Loucy (cell line): ENCODE measurements at regions not wholly inside any gene's neighbourhood (a gene's known extent, or its start where the extent isn't known, plus 50 kb on each side); places are given as distances from the start of the nearest gene placed in this dataset.

Source experiments
- H2AFZ ChIP-seq: fragments of 200-600 bp; sonication (generic); 2 replicates; pipeline ENCODE4 v1.6.0; 2016; ENCODE audit warnings: antibody characterized with exemption, mild to moderate bottlenecking, low read length, moderate library complexity
- H3F3A ChIP-seq: fragments of 200-600 bp; 2 replicates; pipeline ENCODE4 v1.6.0; 2016; ENCODE audit warnings: antibody characterized with exemption, low read depth, mild to moderate bottlenecking
- H3K27me3 ChIP-seq: fragments of 200-600 bp; sonication (generic); 2 replicates; pipeline ENCODE4 v1.6.1; 2014; ENCODE audit warnings: low read length, mild to moderate bottlenecking; ENCODE audit not compliant: insufficient read depth, poor library complexity, severe bottlenecking
- H3K36me3 ChIP-seq: fragments of 200-600 bp; sonication (generic); 2 replicates; pipeline ENCODE4 v1.6.1; 2016; ENCODE audit warnings: low read length; ENCODE audit not compliant: insufficient read depth
- H3K4me1 ChIP-seq: fragments of 200-600 bp; sonication (generic); 2 replicates; pipeline ENCODE4 v1.5.1; 2014; ENCODE audit warnings: low read length, mild to moderate bottlenecking; ENCODE audit not compliant: insufficient read depth, poor library complexity, severe bottlenecking
- H3K4me2 ChIP-seq: fragments of 200-600 bp; sonication (generic); 2 replicates; pipeline ENCODE4 v1.6.0; 2014; ENCODE audit warnings: antibody characterized with exemption, low read length, low read depth, mild to moderate bottlenecking; ENCODE audit not compliant: poor library complexity, severe bottlenecking
- H3K4me3 ChIP-seq: fragments of 200-600 bp; sonication (generic); 2 replicates; pipeline ENCODE4 v1.5.1; 2014; ENCODE audit warnings: low read length, mild to moderate bottlenecking, mixed read lengths; ENCODE audit not compliant: poor library complexity, severe bottlenecking
- H3K79me2 ChIP-seq: fragments of 200-600 bp; sonication (generic); 2 replicates; pipeline ENCODE4 v1.6.1; 2014; ENCODE audit warnings: low read length; ENCODE audit not compliant: insufficient read depth
- H3K9ac ChIP-seq: fragments of 200-600 bp; sonication (generic); 2 replicates; pipeline ENCODE4 v1.6.0; 2014; ENCODE audit warnings: mild to moderate bottlenecking, low read depth, low read length, moderate library complexity; ENCODE audit not compliant: poor library complexity, severe bottlenecking
- H3K9me2 ChIP-seq: fragments of 200-600 bp; sonication (generic); replicated peaks from 2 replicates; pipeline ENCODE4 v1.6.1; 2016; ENCODE audit warnings: low read depth, low read length, mixed read lengths
- H3K9me3 ChIP-seq: fragments of 200-600 bp; sonication (generic); 2 replicates; pipeline ENCODE4 v1.6.1; 2014; ENCODE audit warnings: mild to moderate bottlenecking, antibody characterized with exemption, low read length, low read depth; ENCODE audit not compliant: insufficient read depth
- H4K20me1 ChIP-seq: fragments of 200-600 bp; sonication (generic); 2 replicates; pipeline ENCODE4 v1.6.0; 2014; ENCODE audit warnings: antibody characterized with exemption, low read length, mild to moderate bottlenecking; ENCODE audit not compliant: insufficient read depth, poor library complexity, severe bottlenecking
- EZH2phosphoT487 ChIP-seq: fragments of 200-600 bp; IDR thresholded peaks from 2 replicates; pipeline ENCODE4 v1.6.1; 2018; ENCODE audit warnings: antibody characterized with exemption, mild to moderate bottlenecking, moderate library complexity, borderline replicate concordance
- TF ChIP-seq, protein P1 (sequence below): fragments of 200-600 bp; sonication (generic); conservative IDR thresholded peaks from 2 replicates; pipeline ENCODE4 v1.5.1; 2014; ENCODE audit warnings: mild to moderate bottlenecking, antibody characterized with exemption, low read length

DNA sequence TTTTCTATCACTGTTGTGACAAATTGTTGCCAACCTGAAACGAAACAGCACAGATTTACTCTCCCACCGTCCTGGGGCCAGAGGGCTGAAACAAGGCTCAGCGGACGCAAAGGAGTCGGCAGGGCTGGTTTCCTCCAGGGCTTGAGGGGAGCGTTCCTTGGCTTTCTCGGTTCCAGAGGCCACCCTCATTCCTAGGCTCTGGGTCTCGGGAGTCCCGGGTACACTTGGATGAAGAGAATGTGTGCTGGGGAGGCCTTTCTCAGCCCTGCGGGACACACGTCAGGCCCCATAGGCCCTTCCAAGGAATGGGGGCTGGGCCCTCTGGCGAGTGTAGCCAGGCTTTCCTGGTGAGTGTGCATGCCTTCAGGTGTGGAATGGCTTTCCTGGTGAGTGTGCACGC lies 287.3 kb upstream of the HS6ST1 start:
- Histone ChIP-seq H3K9ac (no peak overlapping the region), H3F3A (no peaks in the 10 kb centered on the region), H3K79me2 (no peaks in the 10 kb centered on the region), H3K9me2 (no peaks in the 10 kb centered on the region), H3K27me3 (no peaks in the 10 kb centered on the region), H2AFZ (no peak overlapping the region), H3K4me3 (no peak overlapping the region), H3K4me1 (peaks cover 18% of the 10 kb centered on the region), H3K36me3 (no peaks in the 10 kb centered on the region), H3K4me2 (no peak overlapping the region), H3K9me3 (no peaks in the 10 kb centered on the region), H4K20me1 (no peaks in the 10 kb centered on the region)
- TF ChIP-seq, protein P1, sequence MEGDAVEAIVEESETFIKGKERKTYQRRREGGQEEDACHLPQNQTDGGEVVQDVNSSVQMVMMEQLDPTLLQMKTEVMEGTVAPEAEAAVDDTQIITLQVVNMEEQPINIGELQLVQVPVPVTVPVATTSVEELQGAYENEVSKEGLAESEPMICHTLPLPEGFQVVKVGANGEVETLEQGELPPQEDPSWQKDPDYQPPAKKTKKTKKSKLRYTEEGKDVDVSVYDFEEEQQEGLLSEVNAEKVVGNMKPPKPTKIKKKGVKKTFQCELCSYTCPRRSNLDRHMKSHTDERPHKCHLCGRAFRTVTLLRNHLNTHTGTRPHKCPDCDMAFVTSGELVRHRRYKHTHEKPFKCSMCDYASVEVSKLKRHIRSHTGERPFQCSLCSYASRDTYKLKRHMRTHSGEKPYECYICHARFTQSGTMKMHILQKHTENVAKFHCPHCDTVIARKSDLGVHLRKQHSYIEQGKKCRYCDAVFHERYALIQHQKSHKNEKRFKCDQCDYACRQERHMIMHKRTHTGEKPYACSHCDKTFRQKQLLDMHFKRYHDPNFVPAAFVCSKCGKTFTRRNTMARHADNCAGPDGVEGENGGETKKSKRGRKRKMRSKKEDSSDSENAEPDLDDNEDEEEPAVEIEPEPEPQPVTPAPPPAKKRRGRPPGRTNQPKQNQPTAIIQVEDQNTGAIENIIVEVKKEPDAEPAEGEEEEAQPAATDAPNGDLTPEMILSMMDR = no peak
- TF ChIP-seq EZH2phosphoT487 = no peak

DNA sequence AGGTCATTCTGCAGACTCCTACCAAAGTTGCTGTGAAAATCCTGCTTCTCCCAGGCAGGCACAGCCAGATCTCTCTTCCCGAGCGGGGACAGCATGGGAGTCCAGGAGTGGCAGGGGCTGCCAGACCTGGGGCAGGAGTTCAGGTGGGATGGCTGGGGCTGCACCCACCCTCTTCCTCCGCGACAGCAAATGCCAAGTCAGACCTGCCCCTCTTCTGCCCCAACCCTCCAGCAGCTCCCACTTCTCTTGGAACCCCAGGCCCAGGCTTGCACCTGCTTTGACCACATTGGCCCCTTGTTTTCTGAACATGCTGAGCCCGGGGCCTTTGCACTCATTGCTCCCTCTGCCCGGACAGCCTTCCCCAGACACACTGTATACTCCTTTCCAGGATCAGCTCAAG lies 288.2 kb upstream of the HS6ST1 start:
- Histone ChIP-seq H3K36me3 (no peaks in the 10 kb centered on the region), H3K27me3 (no peaks in the 10 kb centered on the region), H4K20me1 (no peaks in the 10 kb centered on the region), H2AFZ (no peak overlapping the region), H3K79me2 (no peaks in the 10 kb centered on the region), H3K4me3 (no peak overlapping the region), H3K4me2 (no peak overlapping the region), H3F3A (no peaks in the 10 kb centered on the region), H3K4me1 (peaks cover 13% of the 10 kb centered on the region), H3K9me2 (no peaks in the 10 kb centered on the region), H3K9me3 (no peaks in the 10 kb centered on the region), H3K9ac (no peak overlapping the region)
- no peak for TF ChIP-seq EZH2phosphoT487
- TF ChIP-seq, protein P1 = no peak

DNA sequence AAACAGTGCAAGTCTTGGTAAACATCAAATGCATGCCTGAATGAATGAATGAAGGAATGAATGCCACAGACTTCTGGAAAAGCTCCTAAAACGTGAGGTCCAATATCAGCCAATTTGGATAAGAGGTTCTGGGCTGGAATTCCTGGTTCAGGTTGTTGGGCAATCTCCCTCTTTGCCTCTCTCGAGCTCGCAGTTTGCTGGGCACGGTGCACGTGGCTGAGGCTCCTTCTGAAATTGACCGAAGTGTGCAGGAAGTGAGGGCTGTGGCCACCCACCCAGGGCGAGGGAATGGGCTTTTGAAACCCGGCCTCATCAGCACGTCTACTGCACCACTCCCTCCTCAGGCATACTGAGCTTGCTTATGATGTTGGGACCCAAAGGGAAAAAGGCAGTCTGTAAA lies 288.8 kb upstream of the HS6ST1 start:
- Histone ChIP-seq H3K4me3 (no peak overlapping the region), H3K4me2 (no peak overlapping the region), H2AFZ (no peak overlapping the region), H3K9ac (no peak overlapping the region), H3K4me1 (peaks cover 13% of the 10 kb centered on the region), H3K27me3 (no peaks in the 10 kb centered on the region), H3K9me2 (no peaks in the 10 kb centered on the region), H3K9me3 (no peaks in the 10 kb centered on the region), H3K36me3 (no peaks in the 10 kb centered on the region), H3F3A (no peaks in the 10 kb centered on the region), H4K20me1 (no peaks in the 10 kb centered on the region), H3K79me2 (no peaks in the 10 kb centered on the region)
- TF ChIP-seq, protein P1 = no peak
- no peak for TF ChIP-seq EZH2phosphoT487
